ENCODE measurements at regions not wholly inside any gene's neighbourhood (a gene's known extent, or its start where the extent isn't known, plus 50 kb on each side); places are given as distances from the start of the nearest gene placed in this dataset.

DNA sequence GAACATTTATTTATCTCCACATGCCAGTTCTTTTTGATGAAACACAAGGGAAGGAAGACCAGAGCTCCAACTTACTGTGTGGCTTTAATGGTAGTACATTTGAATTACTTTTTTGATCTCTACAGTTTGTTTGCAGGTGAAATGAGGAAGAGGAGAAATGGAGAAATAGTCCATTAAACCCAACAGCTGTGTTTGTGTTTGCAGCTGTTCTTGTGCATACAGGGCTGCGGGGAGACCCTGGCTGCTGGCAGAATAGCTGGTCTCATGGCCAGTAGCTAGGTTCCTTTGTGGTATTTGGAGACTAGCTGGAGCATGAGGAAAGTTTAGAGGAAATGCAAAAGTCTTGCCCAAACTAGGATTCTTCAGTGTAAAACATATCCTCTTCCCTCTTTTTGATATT is 374.8 kb downstream of the GPAT3 start:
- TF ChIP-seq POLR2A (IDR thresholded peaks at IDR 0.05; ENCODE audit: low read depth, low read length) = no peak
- no peak for TF ChIP-seq MYC (IDR thresholded peaks at IDR 0.05; ENCODE audit: low read depth, low read length)
- TF ChIP-seq POLR2AphosphoS5 (IDR thresholded peaks at IDR 0.05; ENCODE audit: insufficient read depth, low read depth, low read length) = no peak
